ENCODE measurements at regions not wholly inside any gene's neighbourhood (a gene's known extent, or its start where the extent isn't known, plus 50 kb on each side); places are given as distances from the start of the nearest gene placed in this dataset.

DNA sequence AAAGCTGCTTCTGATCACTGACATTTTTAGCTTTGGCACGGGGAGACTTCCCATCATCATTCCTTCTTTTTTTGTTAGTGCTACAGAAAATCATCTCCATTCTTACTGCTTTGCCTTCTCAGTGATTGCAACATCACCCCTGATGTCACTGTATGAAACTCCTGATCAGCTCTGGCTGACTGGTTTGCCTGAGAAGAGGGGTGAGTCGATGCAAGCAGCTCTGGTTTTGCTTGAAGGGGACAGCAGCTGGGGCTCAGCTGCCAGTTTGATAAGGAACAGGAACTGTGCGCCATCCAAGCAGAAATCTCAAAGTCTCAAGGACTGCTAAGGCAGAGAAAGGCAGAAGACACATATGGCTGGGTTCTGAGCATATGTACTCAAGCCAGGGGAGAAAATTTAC lies 808.5 kb upstream of the CELF2 start:
- H3K27ac Mint-ChIP-seq (ENCODE audit: unreplicated experiment), result no peak overlapping the region
- Histone ChIP-seq H3K36me3 (ENCODE audit: control insufficient read depth, insufficient read depth, low read length) (no peaks in the 10 kb centered on the region), H3K27me3 (replicated peaks; ENCODE audit: control insufficient read depth, insufficient read depth, low read length) (no peaks in the 10 kb centered on the region), H3K4me3 (ENCODE audit: low read depth, low read length) (no peak overlapping the region), H3K4me1 (no peaks in the 10 kb centered on the region), H3K9me3 (peaks cover 11% of the 10 kb centered on the region)
- TF ChIP-seq CTCF (IDR thresholded peaks at IDR 0.05; ENCODE audit: insufficient read depth in 1 of 2, low read depth in 1 of 2, low read length in 1 of 2, severe bottlenecking in 1 of 2, unreplicated experiment in 1 of 2), result no peak
- CTCF ChIA-PET, result no interaction called here
- no peak overlapping the region for H3K4me3 Mint-ChIP-seq (ENCODE audit: unreplicated experiment)
- no peaks in the 10 kb centered on the region for H3K27me3 Mint-ChIP-seq (ENCODE audit: insufficient read depth, unreplicated experiment)
- POLR2A ChIA-PET, result no interaction called here
- H3K9me3 Mint-ChIP-seq (ENCODE audit: unreplicated experiment), result no peaks in the 10 kb centered on the region
- no peak for DNase-seq
- intact Hi-C loops (cut with micrococcal nuclease; ENCODE audit: unreplicated experiment), result no loop called here
- no TSS peak for BruUV-seq (replicated peaks)
- no peaks in the 10 kb centered on the region for H3K4me1 Mint-ChIP-seq (ENCODE audit: low read depth, unreplicated experiment)
- H3K36me3 Mint-ChIP-seq (ENCODE audit: insufficient read depth, unreplicated experiment), result no peaks in the 10 kb centered on the region

DNA sequence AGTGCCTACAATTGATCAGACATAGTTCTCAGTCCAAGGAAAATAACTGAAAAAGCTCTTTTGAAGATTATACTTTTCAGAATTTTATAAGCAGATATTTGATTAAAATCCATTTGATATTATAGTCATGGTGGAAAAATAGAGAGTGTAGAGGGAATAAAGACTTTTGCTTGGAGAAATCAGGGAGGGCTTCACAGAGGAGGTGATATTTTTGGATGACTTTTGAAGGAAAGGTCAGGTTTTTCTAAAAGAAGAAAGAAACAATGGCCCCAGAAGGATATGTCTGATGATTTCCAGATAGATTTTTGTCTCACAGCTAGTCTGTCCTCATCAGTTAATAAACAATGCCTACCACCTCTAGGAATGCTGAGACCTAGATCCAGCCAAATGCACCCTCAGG lies 806.3 kb upstream of the CELF2 start:
- ChIA-PET POLR2A (no interaction called here), CTCF (no interaction called here)
- Mint-ChIP-seq H3K36me3 (ENCODE audit: insufficient read depth, unreplicated experiment) (no peaks in the 10 kb centered on the region), H3K27me3 (ENCODE audit: insufficient read depth, unreplicated experiment) (no peaks in the 10 kb centered on the region), H3K9me3 (ENCODE audit: unreplicated experiment) (no peaks in the 10 kb centered on the region), H3K27ac (ENCODE audit: unreplicated experiment) (no peak overlapping the region), H3K4me1 (ENCODE audit: low read depth, unreplicated experiment) (no peaks in the 10 kb centered on the region), H3K4me3 (ENCODE audit: unreplicated experiment) (no peak overlapping the region)
- H3K4me3 ChIP-seq (ENCODE audit: low read depth, low read length), result no peak overlapping the region
- TF ChIP-seq CTCF (IDR thresholded peaks at IDR 0.05; ENCODE audit: insufficient read depth in 1 of 2, low read depth in 1 of 2, low read length in 1 of 2, severe bottlenecking in 1 of 2, unreplicated experiment in 1 of 2), result no peak
- no peaks in the 10 kb centered on the region for H3K27me3 ChIP-seq (replicated peaks; ENCODE audit: control insufficient read depth, insufficient read depth, low read length)
- H3K9me3 ChIP-seq, result no peaks in the 10 kb centered on the region
- no peak for DNase-seq
- H3K4me1 ChIP-seq, result no peaks in the 10 kb centered on the region
- no TSS peak for BruUV-seq (replicated peaks)
- H3K36me3 ChIP-seq (ENCODE audit: control insufficient read depth, insufficient read depth, low read length), result no peaks in the 10 kb centered on the region
- intact Hi-C loops (cut with micrococcal nuclease; ENCODE audit: unreplicated experiment), result no loop called here

DNA sequence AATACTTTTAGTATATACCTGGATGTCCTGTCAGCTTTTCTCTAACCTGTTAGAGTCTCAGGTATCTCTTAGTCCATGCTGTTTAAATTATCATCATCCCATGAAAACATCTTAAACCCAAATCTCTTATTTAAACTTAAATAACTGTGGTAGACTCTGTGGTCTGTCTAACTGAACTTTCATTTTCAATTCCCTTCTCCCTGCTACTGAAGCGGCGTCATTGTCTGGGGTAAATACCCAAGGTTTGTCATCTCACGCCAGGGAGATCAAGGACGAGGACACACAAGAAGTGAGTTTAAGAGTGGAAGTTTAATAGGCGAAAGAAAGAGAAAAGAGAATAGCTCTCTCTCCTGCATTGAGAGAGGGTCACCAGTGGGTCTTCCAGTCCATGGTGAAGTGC lies 804.4 kb upstream of the CELF2 start:
- CTCF ChIA-PET, result no interaction called here

More for the DNA sequence above, 804.4 kb upstream of the CELF2 start:
- Histone ChIP-seq H3K4me3 (ENCODE audit: low read depth, low read length) (no peak overlapping the region), H3K9me3 (no peaks in the 10 kb centered on the region), H3K27me3 (replicated peaks; ENCODE audit: control insufficient read depth, insufficient read depth, low read length) (no peaks in the 10 kb centered on the region), H3K4me1 (no peaks in the 10 kb centered on the region), H3K36me3 (ENCODE audit: control insufficient read depth, insufficient read depth, low read length) (no peaks in the 10 kb centered on the region)
- Mint-ChIP-seq H3K9me3 (ENCODE audit: unreplicated experiment) (no peaks in the 10 kb centered on the region), H3K4me1 (ENCODE audit: low read depth, unreplicated experiment) (no peaks in the 10 kb centered on the region), H3K36me3 (ENCODE audit: insufficient read depth, unreplicated experiment) (no peaks in the 10 kb centered on the region), H3K4me3 (ENCODE audit: unreplicated experiment) (no peak overlapping the region), H3K27ac (ENCODE audit: unreplicated experiment) (no peak overlapping the region), H3K27me3 (ENCODE audit: insufficient read depth, unreplicated experiment) (no peaks in the 10 kb centered on the region)
- POLR2A ChIA-PET, result no interaction called here
- no peak for DNase-seq
- intact Hi-C loops (cut with micrococcal nuclease; ENCODE audit: unreplicated experiment), result no loop called here
- TF ChIP-seq CTCF (IDR thresholded peaks at IDR 0.05; ENCODE audit: insufficient read depth in 1 of 2, low read depth in 1 of 2, low read length in 1 of 2, severe bottlenecking in 1 of 2, unreplicated experiment in 1 of 2), result no peak
- no TSS peak for BruUV-seq (replicated peaks)
